Frontal cortex (tissue), 3 donors: ENCODE measurements at regions not wholly inside any gene's neighbourhood (a gene's known extent, or its start where the extent isn't known, plus 50 kb on each side); places are given as distances from the start of the nearest gene placed in this dataset.
"Not testable (repeated sequence)": the region's sequence is repeated elsewhere in the genome, so short reads cannot be mapped to it uniquely, and the experiment has no call there.

Experiments used
- DNase-seq, 2 donors: peaks; one replicate each; pipeline ENCODE4 v3.0.0; 2012; ENCODE audit warnings: low spot score in 2 of 2
- FAIRE-seq: peaks from 2 replicates; lab custom pipeline; 2012; peaks lifted over from hg19 to GRCh38; lab: Jason Lieb, UNC
- donor health status: control.
- donor health status: control.
- donor health status: control.

DNA sequence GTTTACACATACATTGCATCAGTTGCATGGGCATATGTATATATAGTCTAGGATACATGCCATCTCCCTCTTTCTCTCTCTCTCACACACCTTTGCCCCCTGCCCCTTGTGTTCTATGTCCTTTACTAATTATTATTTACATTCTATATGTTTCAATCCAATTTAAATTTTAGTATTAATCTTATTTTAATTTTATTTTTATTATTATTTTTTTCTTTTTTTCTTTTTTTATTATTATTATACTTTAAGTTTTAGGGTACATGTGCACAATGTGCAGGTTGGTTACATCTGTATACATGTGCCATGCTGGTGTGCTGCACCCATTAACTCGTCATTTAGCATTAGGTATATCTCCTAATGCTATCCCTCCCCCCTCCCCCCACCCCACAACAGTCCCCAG is 421.1 kb downstream of the CCER1 start:
- DNase-seq, FAIRE-seq: not testable (repeated sequence)

DNA sequence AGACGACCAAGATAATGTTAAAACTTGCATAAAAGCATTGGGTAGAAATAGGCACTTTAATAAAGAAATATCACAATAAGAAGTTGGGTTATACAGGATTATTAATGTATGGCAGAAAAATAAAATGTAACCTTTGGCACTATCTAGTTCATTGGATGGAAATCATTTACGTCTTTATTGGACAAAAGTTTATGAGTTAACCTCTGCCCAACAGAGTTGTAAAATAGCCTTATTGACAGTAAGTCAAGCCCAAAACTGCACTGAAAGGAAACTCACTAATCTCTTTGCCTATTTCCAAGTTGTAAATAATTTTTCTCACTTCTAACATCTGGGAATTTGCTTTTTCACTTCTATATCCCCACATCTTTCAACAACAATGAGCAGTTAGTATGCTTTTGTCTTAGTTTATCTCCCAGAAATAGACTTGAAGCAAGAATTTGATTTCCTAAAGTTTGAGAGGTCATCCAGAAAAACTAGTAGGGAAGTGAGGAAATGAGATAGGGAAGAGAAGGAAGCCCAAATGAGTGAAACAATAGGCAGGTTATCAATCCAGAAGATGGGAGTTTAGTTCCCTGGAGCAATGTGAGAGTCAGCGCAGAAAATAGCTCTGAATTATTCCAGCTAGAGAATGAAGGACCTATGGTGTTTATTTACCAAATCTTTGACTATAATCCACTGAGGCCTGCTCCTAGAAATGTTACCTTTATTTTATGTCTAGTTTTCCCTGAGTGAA is 434.8 kb downstream of the CCER1 start:
- DNase-seq (no peak), FAIRE-seq (no peak)

DNA sequence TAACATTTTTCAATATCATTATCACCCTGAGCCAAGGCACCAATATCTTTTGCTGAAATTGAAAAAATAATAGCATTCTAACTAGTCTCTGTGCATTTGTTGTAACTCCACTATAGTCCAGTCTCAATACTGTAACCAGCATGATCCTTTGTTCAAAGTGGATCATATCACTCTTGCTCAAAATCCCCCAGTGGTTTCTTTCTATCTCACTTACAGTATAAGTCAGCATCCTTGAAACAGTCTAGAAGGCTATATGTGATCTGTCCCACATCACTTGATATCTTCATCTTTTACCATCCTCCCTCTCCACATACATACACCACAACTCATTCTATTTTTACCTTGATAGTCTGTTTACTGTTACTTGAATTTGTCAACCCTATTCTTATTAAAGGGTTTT is 435.7 kb downstream of the CCER1 start:
- FAIRE-seq, result no peak

DNA sequence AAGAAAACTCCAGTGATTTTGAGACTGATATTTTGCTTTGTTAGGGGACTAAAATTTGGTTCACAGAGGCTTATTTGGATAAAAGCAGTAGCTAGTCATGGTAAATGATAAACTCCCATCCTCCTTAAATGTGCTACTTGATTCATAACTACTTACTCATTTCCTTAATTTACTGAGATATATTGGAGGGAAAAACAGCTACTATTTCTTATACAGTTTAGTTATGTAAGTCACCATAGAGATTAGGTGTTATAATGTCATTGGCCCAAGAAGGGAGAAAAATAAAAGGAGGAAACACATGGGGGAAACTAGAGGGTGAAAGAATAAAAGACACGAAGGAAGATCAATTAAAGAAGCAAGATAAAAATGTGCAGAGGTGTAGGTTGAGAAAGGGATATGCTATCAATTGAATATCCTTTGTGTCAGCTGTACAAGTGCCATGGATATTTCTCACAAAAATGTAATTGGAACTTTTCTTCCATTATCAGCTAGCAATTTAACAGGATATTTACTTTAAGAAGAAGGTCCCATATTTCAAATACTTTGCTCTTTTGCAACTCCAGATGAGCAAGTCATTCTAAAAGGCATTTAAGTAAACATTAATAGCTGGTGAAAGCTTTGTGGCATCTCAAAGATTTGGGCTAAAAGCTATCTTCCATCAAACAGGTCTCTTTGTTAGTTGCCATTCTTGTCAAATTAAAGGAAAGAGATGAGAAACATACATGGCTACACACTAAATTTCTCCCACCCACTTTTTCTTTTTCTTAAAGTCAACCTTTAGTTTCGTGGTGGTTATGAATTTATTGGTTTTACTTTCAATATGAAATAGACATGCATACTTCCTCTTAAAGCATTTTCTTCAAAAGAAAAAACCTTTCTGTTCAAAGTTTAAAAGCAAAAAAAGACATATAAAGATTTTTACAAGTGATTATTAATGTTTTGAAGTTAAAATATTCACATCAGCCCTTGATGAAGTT is 439.5 kb downstream of the CCER1 start:
- no peak for FAIRE-seq
- DNase-seq, result no peak

More for the DNA sequence above, 435.7 kb downstream of the CCER1 start:
- no peak for DNase-seq

DNA sequence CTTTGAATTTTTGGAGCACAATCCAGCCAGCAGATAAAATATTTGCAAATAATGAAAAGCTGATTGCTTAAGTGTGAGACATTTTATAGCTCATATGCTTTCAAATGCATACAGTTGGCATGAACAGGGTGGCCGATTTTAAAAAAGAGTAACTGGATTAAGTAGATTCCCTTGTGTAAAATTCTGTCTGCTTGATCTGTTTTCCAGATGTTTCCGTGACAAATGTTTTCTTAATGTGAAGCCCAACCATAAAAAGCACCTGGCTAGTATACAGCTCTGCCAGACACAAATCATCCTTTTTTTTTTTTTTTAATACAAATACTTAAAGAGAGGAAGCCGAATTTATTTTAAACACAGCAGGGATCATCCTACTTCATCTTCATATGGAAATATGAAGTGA is 440.7 kb downstream of the CCER1 start:
- FAIRE-seq, result no peak
- DNase-seq, result no peak

DNA sequence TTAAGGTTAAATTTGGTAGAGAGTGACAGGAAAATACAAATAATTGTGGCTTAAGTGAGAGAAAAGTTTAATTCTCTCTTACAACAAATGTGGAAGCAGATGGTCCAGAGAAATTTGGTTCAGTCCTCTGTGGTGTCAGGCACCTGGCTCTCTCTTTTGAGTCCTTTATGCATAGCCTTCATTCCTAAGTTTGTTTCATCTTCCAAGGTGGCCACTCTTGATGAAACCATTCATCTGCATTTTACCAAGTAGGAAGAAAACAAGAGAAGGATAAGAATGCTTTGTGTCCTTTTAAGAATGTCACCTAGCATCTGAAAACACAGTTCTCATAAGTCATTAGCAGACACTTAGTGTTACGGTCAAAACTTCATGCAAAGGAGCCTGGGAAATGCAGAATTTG is 442.5 kb downstream of the CCER1 start:
- no peak for FAIRE-seq
- no peak for DNase-seq

DNA sequence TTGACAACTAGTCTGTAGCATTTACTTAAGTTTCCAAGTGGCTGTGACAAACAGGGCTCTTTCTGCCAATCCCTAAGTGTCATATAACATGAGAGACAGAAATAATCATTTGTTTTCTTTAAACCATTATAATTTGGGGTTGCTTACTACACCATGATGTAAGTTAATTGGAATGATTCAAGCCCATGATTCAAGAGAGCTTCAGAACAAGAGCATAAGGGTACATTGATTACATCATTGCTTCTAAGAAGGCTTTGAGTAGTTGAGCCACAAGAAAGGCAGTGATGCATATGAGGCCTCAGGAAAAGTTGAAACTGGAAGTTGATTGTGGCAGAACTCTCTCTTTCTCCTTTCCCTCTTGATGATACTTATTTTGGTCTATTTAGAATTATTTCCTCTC is 444.0 kb downstream of the CCER1 start:
- FAIRE-seq, result no peak
- DNase-seq, result no peak

DNA sequence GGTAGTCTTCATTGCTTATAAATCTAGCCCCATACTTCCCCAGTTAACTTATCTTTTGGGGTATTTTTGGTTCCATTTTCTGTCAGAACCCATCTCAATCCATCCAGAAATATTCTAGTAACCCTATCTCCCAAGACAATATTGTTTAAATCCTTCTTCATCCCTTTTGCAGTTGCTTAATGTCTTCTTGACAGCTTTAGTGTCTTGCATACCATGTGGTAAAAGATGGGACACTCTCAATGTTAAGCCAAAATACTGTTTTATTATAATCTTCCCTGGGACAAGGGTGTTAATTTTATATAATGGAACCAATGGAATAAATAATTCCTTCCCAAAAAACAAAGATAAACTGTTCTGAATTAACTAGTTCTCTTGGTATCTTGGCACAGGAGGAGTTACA is 450.2 kb downstream of the CCER1 start:
- DNase-seq, result no peak
- no peak for FAIRE-seq

DNA sequence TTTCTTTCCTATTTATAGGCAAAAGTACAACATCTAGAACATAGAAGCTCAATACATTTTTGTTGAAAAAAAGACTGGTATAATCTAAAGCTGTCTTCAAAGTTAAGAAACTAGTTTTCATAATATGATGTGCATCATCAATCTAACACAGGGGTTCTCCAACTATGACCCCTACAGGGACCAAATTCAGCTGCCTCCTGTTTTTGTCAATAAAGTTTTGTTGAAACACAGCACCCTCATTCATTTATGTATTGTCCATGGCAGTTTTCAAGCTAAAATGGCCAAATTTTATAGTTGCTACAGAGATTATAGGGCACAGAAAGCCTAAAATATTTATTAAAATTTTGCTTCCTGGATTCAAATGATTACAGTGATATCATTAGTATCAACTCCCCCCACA is 452.9 kb downstream of the CCER1 start:
- FAIRE-seq (no peak), DNase-seq (no peak)

DNA sequence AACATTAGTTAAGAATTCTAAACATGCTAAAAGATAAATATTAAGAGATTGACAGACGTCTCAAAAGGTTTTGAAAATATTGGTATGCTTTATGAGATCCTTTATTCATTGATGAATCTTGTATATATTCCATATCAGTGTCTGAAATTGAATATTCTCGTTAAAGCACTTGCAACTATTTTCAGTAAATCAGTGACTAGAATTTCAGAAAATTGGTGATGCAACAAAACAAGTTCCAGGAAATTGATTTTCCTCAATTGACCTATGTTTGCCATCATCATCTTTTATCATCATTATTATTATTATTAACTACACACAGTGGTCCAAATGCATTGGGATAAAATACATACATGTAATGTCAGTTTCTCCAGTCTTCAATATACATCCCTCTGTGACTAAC is 453.6 kb downstream of the CCER1 start:
- no peak for FAIRE-seq
- no peak for DNase-seq

DNA sequence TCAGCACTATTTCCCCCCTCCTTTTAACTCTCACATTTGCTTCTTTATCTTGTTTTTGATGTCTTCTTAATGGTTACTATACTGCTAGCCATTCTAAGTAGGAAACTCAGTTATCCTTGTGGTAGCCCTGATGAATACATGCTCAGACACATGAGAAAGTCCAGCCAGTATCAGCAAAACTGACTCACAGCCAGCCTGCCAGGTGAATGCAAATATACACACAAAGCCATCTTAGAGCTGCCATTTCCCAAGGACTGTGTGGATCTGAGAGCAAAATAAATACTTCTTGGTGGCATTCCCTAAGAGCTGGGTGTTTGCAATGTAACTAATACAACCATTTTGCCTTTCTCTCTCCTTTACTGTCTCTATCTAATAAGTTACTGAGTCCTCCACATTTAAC is 455.2 kb downstream of the CCER1 start:
- no peak for FAIRE-seq
- no peak for DNase-seq

DNA sequence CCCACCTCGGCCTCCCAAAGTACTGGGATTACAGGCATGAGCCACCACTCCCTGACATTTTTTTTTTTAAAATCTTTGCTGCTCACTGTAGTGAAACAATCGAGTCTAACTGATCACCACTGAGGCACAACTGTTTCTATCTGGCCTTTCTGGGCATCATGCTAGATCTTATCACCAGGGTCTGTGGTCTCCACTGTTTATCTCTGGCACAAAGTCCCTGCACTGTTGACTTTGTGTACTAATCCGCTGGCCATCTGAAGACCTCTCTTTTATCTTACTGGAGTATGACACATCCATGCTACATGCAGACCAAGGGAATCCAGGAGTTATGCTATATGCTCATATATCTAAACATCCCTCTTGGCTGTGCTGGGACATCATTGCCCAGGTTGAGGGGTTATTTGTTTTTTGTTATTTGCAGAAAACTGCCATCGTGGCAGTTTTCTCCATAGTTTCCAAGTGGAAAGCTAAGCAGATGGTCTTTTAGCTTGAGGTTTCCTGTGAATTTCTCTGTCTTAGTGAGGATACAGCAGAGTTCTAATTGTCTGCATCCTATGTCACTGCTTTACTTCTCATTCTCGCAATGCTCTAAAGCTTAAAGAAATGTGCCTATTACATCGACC is 456.9 kb downstream of the CCER1 start:
- FAIRE-seq, result no peak
- DNase-seq, result no peak

DNA sequence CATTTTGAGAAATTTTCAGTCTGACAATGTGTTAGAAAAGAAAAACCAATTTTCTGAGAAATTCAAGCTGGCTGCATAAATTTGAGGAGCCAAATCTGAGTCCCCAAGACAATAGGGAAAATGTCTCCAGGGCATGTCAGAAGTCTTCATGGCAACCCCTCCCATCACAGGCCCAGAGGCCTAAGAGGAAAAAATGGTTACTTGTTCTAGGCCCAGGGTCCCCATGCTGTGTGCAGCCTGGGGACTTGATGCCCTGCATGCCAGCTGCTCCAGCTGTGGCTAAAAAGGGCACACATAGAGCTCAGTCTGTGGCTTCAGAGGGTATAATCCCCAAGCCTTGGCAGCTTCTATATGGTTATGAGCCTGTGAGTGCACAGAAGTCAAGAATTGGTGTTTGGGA is 464.6 kb downstream of the CCER1 start:
- DNase-seq (no peak), FAIRE-seq (no peak)

DNA sequence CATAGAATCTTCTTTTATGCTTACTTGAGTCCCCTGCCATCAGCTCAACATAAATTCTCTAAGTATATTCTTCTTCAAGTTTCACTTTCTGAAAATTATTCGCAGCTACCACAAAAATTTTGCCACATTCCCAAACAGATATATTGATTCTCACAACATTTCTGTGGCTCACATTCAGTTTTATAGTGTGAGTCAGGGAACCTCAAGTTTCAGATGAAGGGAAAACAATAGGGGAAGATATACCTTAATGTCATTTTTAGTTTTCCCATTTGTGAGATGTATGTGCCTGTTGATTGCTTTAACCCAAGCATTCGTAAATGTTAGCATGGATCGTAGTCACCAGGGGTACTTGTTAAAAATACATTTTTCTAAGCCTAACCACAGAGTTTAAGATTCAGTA is 465.8 kb downstream of the CCER1 start:
- no peak for DNase-seq
- no peak for FAIRE-seq

DNA sequence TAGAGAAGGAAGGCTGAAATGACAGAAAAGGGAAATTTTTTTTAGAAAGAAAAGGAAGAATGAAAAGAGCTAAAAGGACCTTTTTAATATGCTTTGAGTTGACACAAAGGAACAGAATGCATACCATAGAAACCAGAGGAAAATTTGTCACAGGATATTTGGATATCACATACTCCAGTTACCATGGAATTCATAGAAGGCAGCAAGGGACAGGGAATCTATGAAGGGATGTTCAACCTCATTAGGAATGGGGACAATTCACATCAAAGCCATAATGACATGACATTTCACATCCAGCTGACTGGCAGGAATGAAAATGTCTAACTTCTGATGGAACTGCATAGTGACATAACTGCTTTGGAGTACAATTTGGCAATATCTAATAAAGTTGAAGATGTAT is 469.4 kb downstream of the CCER1 start:
- DNase-seq (no peak), FAIRE-seq (no peak)

DNA sequence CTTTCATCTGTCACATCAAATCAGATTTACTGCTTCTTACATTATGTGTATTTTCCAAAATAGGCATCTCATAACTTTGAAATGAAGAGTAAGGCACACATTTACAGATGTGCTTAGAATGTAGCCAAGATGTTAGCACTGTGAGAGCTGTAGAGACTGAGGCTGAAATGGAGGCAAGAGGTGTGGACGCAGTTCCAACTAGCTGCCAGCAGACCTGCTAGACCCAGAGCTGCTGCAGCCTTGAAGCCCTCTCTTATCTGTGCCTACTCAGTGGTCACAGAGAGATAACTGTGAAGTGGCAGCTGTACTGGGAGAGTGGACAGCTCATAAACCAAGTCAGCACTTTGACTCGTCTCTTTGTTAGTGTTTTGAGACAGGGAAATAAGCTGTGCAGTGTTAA is 470.9 kb downstream of the CCER1 start:
- FAIRE-seq, result no peak
- no peak for DNase-seq

DNA sequence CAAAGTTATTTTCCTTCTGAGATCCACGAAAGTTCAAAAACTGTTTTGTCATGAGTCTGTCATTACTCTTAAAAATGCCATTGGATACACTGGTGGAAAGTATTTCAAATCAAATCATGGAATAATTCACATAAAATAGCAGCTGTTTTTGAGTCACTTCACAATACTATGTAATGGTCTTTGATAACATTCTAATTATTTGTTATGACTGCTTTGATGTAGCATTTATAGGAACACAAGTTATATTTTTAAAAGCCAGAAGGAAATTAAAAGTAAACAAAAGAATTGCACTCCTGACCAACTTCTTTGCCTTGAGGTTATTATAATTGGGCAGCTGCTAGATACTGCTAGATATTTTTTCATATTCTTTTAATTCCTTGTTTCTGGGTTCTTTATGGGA is 473.2 kb downstream of the CCER1 start:
- no peak for DNase-seq

DNA sequence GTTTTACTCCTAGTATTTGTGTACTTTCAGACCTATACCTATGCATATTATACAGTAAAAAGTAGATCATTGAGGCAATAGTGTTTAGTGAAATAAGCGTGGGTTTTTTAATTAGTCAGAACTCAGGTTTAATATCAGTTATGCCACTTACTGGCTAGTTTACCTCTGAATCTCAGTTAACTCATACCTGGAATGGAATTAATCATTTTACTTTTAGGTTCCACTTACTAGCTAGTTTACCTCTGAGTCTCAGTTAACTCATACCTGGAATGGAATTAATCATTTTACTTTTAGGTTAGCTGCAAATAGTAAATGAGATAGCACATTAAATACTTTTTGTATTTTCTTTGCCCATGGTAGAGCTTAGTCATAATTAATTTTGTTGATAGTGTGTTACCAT is 475.7 kb downstream of the CCER1 start:
- DNase-seq (no peak), FAIRE-seq (no peak)

More for the DNA sequence above, 473.2 kb downstream of the CCER1 start:
- FAIRE-seq, result no peak

DNA sequence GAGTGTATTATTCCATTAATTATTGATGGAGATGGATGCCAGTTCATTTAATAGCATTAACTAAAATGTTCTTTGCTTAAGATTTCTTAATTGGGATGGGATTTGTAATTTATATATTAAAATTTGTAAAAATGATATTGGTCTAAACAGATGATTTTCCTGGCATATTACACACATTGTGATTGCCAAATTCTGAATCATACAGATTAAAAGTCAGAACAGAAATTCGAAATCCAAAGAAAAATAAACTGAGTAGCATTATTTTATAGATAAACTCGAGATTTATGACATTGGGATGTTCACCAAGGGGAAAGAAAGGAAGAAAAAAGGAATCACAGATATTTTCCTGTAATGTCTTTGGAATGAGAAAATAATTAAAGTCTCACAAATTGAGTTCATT is 481.1 kb downstream of the CCER1 start:
- no peak for DNase-seq
- FAIRE-seq, result no peak

DNA sequence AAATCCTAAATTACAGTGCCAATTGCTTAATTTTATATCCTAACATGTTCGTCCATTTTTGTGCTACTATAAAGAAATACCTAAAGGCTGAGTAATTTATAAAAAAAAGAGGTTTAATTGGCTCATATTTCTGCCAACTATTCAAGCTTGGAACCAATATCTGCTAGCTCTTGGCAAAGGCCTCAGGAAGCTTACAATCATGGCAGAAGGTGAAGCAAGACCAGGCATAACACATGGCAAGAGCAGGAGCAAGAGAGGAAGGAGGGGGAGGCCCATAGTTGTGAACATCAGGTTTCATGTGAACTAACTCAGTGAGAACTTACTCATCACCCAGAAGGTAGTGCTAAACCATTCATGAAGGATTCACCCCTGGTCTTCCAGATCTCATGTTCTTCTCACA is 494.3 kb downstream of the CCER1 start:
- no peak for DNase-seq
- no peak for FAIRE-seq

DNA sequence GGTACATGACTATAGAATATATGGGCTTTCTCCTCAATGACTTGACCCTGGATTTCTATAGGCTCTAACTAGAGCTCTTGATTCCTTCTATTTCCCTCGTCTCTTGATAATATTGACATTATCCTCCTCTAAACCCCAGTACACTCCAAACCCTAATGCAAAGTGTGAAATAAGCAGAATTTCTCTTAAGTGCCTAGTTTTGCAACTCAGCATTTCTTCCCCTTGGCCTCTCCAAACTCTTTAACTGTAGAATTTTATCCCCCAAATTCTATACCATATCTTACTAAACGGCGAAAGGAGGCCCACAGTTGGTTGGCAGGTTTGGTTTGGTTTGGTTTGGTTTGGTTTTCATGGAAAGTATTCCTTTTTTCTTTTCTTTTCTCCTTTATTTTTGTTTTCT is 498.7 kb downstream of the CCER1 start:
- FAIRE-seq, result no peak
- no peak for DNase-seq
